HG03521 (cell line): ENCODE measurements at regions not wholly inside any gene's neighbourhood (a gene's known extent, or its start where the extent isn't known, plus 50 kb on each side); places are given as distances from the start of the nearest gene placed in this dataset.

Experiments used
- ATAC-seq: cut with Tn5 transposase; IDR thresholded peaks from one replicate; pipeline ENCODE4 v1.9.1; 2021; ENCODE audit warnings: mild to moderate bottlenecking, moderate library complexity; ENCODE audit not compliant: unreplicated experiment

- ATAC-seq, result no peak
These were observed 216.9 kb upstream of the ADGRL2 start for GRCh38 chr1:81583878-81584277.

- no peak for ATAC-seq
These were observed 218.2 kb upstream of the ADGRL2 start for GRCh38 chr1:81582467-81582986.

GRCh38 chr1:81578867-81579266 is 221.9 kb upstream of the ADGRL2 start:
- ATAC-seq, result no peak

GRCh38 chr1:81577004-81577697 is 223.6 kb upstream of the ADGRL2 start:
- ATAC-seq, result no peak

GRCh38 chr1:81574408-81574807 is 226.3 kb upstream of the ADGRL2 start:
- no peak for ATAC-seq

GRCh38 chr1:81573458-81573857 is 227.3 kb upstream of the ADGRL2 start:
- ATAC-seq, result no peak

GRCh38 chr1:81571946-81572345 is 228.8 kb upstream of the ADGRL2 start:
- ATAC-seq, result no peak

GRCh38 chr1:81569761-81570160 is 231.0 kb upstream of the ADGRL2 start:
- no peak for ATAC-seq

- no peak for ATAC-seq
These were observed 237.1 kb upstream of the ADGRL2 start for GRCh38 chr1:81563632-81564031.

GRCh38 chr1:81562934-81563333 is 237.8 kb upstream of the ADGRL2 start:
- ATAC-seq, result no peak

- no peak for ATAC-seq
These were observed 240.1 kb upstream of the ADGRL2 start for GRCh38 chr1:81560629-81561028.

- no peak for ATAC-seq
These were observed 240.9 kb upstream of the ADGRL2 start for GRCh38 chr1:81559662-81560350.

GRCh38 chr1:81558291-81559076 is 242.2 kb upstream of the ADGRL2 start:
- no peak for ATAC-seq

GRCh38 chr1:81556968-81557367 is 243.8 kb upstream of the ADGRL2 start:
- no peak for ATAC-seq

GRCh38 chr1:81554534-81554933 is 246.2 kb upstream of the ADGRL2 start:
- no peak for ATAC-seq

GRCh38 chr1:81554108-81554507 is 246.6 kb upstream of the ADGRL2 start:
- peak; percentile 31 for ATAC-seq

GRCh38 chr1:81553503-81553902 is 247.2 kb upstream of the ADGRL2 start:
- ATAC-seq, result no peak

- ATAC-seq, result no peak
These were observed 248.8 kb upstream of the ADGRL2 start for GRCh38 chr1:81551946-81552345.

GRCh38 chr1:81550753-81551152 is 250.0 kb upstream of the ADGRL2 start:
- ATAC-seq, result no peak

- ATAC-seq, result peak; percentile 38
These were observed 251.1 kb upstream of the ADGRL2 start for GRCh38 chr1:81549588-81550127.

GRCh38 chr1:81548918-81549587 is 251.7 kb upstream of the ADGRL2 start:
- ATAC-seq, result peak; percentile 46
